ENCODE measurements at regions not wholly inside any gene's neighbourhood (a gene's known extent, or its start where the extent isn't known, plus 50 kb on each side); places are given as distances from the start of the nearest gene placed in this dataset.

DNA sequence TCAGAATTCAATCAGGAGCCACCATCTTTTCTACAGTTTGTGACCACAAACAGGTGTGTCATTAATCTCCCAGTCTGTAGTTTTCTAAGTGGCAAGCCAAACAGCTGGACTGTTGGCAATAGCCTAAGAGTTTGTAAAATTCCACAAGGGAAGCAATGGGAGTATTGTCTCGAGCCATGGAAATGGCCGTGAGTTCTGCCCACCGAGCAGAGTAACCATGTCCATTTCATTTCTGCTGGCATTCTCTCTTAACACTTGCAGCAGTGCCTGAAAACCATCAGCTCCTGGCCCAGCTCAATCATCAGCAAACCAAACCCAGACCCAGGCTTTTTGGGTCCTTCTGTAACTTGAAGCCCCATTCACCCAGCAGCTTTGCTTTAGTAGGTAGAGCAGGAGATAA lies 387.8 kb upstream of the CDH7 start:
- TF ChIP-seq, protein P1, sequence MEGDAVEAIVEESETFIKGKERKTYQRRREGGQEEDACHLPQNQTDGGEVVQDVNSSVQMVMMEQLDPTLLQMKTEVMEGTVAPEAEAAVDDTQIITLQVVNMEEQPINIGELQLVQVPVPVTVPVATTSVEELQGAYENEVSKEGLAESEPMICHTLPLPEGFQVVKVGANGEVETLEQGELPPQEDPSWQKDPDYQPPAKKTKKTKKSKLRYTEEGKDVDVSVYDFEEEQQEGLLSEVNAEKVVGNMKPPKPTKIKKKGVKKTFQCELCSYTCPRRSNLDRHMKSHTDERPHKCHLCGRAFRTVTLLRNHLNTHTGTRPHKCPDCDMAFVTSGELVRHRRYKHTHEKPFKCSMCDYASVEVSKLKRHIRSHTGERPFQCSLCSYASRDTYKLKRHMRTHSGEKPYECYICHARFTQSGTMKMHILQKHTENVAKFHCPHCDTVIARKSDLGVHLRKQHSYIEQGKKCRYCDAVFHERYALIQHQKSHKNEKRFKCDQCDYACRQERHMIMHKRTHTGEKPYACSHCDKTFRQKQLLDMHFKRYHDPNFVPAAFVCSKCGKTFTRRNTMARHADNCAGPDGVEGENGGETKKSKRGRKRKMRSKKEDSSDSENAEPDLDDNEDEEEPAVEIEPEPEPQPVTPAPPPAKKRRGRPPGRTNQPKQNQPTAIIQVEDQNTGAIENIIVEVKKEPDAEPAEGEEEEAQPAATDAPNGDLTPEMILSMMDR (IDR thresholded peaks at IDR 0.05): no peak
- TF ChIP-seq POLR2A (IDR thresholded peaks at IDR 0.05): no peak
